ENCODE measurements at regions not wholly inside any gene's neighbourhood (a gene's known extent, or its start where the extent isn't known, plus 50 kb on each side); places are given as distances from the start of the nearest gene placed in this dataset.

DNA sequence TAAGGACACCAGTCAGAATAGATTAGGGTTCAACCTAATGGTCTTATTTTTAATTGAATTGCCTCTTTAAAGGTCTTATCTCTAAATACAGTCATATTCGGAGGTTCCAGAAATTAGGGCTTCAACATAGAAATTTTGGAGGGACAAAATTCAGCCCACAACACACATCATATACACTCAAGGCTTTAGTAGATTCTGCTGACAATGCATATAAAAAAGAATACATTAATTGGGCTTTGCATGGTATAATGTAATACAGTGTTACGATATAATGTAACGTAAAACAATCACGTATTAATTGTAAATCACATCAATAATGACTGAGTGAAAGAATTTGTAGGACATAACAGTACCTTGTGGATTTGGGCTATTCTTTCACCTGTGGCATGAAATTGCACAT lies 787.8 kb downstream of the STIM2 start:
- TF ChIP-seq CTCF (IDR thresholded peaks at IDR 0.05) (no peak), POLR2A (IDR thresholded peaks at IDR 0.05) (no peak)
